Transverse colon (tissue), 3 donors: ENCODE measurements at regions not wholly inside any gene's neighbourhood (a gene's known extent, or its start where the extent isn't known, plus 50 kb on each side); places are given as distances from the start of the nearest gene placed in this dataset.

ENCODE experiments used
- CTCF ChIP-seq, 5 experiments: fragments of 200-600 bp in 3 of 5; fragments of 450-650 bp in 2 of 5; sonication (generic) in 3 of 5; IDR thresholded peaks; 1 replicate in 2 of 5; 2 replicates in 3 of 5; pipeline ENCODE4 v1.5.1; 2016 to 2017; ENCODE audit warnings: antibody characterized with exemption in 5 of 5, inconsistent platforms in 3 of 5, mild to moderate bottlenecking in 2 of 5, moderate library complexity in 1 of 5
- EP300 ChIP-seq: sonication (generic); formaldehyde crosslinking; IDR thresholded peaks from one replicate; pipeline ENCODE4 v1.6.1; 2017; ENCODE audit warnings: antibody characterized with exemption, low read depth
- POLR2A ChIP-seq: fragments of 450-650 bp; IDR thresholded peaks from one replicate; pipeline ENCODE4 v1.6.1; 2016; ENCODE audit warnings: antibody characterized with exemption, mild to moderate bottlenecking, moderate library complexity

DNA sequence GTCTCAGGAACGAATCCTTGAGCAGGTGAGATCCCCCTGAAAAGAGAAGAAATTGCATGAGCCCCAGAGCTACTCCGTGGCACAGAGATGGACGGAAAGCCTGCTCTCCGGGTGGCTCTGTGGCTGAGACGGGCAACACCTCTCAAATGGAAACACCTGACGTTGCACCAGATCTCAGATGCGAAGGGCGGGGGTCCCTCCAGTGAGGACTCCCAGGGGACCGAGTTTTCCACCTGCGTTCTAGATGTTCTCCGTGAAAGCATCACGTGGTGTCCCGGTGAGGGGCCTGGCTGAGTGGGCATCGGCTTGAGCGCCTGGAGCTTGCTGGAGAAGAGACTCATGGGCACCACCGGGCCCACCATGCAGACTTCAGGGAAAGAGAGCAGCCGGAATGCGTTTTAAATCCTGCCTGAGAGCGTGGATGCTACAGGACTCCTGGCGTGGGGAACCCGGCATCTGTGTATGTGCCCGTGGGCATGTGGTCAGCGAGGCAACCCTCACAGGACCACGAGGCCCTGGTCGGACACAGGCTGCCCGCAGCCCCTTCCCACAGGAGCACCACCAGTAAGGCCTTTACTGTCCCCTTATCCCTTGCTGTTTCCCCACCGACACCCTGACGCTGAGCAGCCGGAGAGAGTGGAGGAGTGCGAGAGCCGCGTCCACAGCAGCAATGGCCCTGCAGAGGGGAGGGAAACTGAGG, 378.4 kb upstream of the IRX4 start:
- TF ChIP-seq POLR2A (no peak), CTCF (IDR thresholded peaks at IDR 0.05) (no peak), EP300 (no peak)
